SK-N-SH (cell line): ENCODE measurements at regions not wholly inside any gene's neighbourhood (a gene's known extent, or its start where the extent isn't known, plus 50 kb on each side); places are given as distances from the start of the nearest gene placed in this dataset.

Source experiments
- CHD2 ChIP-seq: fragments of 150-350 bp; IDR thresholded peaks from 2 replicates; pipeline ENCODE4 v1.6.1; 2018; ENCODE audit warnings: low read length; ENCODE audit not compliant: partially characterized antibody
- CTCF ChIP-seq: fragments of 200-600 bp; sonication (generic); IDR thresholded peaks from 2 replicates; pipeline ENCODE4 v1.6.1; 2017; ENCODE audit warnings: antibody characterized with exemption, mild to moderate bottlenecking, moderate library complexity
- EP300 ChIP-seq, 2 experiments: IDR thresholded peaks; 2 replicates each; pipeline versions ENCODE4 v1.4.0 to v1.6.1; 2012; ENCODE audit warnings: borderline replicate concordance in 1 of 2, low read depth in 1 of 2, low read length in 1 of 2
- EZH2phosphoT487 ChIP-seq: fragments of 200-600 bp; sonication (generic); IDR thresholded peaks from 2 replicates; pipeline ENCODE4 v1.6.1; 2017; ENCODE audit warnings: low read depth, mixed run types, mild to moderate bottlenecking, antibody characterized with exemption, moderate library complexity, borderline replicate concordance
- FOSL2 ChIP-seq: IDR thresholded peaks from 2 replicates; pipeline ENCODE4 v1.4.0; 2012; ENCODE audit warnings: low read depth, mild to moderate bottlenecking, moderate library complexity, borderline replicate concordance
- FOXM1 ChIP-seq: IDR thresholded peaks from 2 replicates; pipeline ENCODE4 v1.4.0; 2012; ENCODE audit warnings: low read depth, mild to moderate bottlenecking
- MEF2A ChIP-seq: IDR thresholded peaks from 2 replicates; pipeline ENCODE4 v1.4.0; 2012; ENCODE audit warnings: low read depth, borderline replicate concordance
- POLR2AphosphoS5 ChIP-seq: IDR thresholded peaks from 2 replicates; pipeline ENCODE4 v1.6.1; 2012; ENCODE audit warnings: low read depth, low read length
- RCOR1 ChIP-seq: fragments of 150-350 bp; IDR thresholded peaks from 2 replicates; pipeline ENCODE4 v1.6.1; 2017; ENCODE audit warnings: antibody characterized with exemption, low read length
- RFX5 ChIP-seq: IDR thresholded peaks from 2 replicates; pipeline ENCODE4 v1.6.1; 2012; ENCODE audit warnings: mild to moderate bottlenecking, improper control_type of control experiment, low read length
- TAF1 ChIP-seq: IDR thresholded peaks from 2 replicates; pipeline ENCODE4 v1.6.1; 2012; ENCODE audit warnings: low read depth, mild to moderate bottlenecking, low read length, moderate library complexity, borderline replicate concordance
- TF ChIP-seq, protein P1 (sequence below): IDR thresholded peaks from 2 replicates; pipeline ENCODE4 v1.4.0; 2012; ENCODE audit warnings: low read depth
- TF ChIP-seq, protein P2 (sequence below): IDR thresholded peaks from 2 replicates; pipeline ENCODE4 v1.4.0; 2012; ENCODE audit warnings: low read depth, borderline replicate concordance

DNA sequence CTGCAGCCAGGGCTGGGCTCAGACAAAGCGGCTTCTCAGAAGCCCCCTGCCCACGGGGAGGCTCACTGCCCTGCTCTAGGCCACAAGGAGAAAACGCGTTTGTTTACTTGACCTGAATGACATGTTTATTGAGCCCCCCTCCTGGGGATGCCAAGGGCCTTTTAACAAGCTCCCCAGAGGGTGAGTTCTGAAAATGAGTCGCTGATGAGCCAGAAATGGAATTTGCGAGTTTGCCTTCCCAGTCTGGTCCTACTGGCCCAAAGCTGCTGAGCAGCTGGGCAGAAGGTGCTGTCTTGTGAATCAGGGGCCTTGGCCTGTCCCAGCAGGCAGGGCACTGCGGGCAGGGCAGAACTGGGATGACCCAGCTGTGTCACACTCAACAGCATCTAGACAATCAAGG, 120.6 kb downstream of the SYF2 start:
- TF ChIP-seq EZH2phosphoT487 = no peak
- no peak for TF ChIP-seq CTCF
- no peak for TF ChIP-seq RFX5
- TF ChIP-seq EP300 (IDR thresholded peaks at IDR 0.05; ENCODE audit: borderline replicate concordance in 1 of 2, low read depth in 1 of 2, low read length in 1 of 2) = no peak
- TF ChIP-seq POLR2AphosphoS5 = no peak
- TF ChIP-seq FOSL2 = no peak
- TF ChIP-seq CHD2 = no peak
- no peak for TF ChIP-seq MEF2A
- no peak for TF ChIP-seq RCOR1
- TF ChIP-seq, protein P1, sequence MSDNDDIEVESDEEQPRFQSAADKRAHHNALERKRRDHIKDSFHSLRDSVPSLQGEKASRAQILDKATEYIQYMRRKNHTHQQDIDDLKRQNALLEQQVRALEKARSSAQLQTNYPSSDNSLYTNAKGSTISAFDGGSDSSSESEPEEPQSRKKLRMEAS = no peak
- TF ChIP-seq TAF1 = no peak
- TF ChIP-seq, protein P2, sequence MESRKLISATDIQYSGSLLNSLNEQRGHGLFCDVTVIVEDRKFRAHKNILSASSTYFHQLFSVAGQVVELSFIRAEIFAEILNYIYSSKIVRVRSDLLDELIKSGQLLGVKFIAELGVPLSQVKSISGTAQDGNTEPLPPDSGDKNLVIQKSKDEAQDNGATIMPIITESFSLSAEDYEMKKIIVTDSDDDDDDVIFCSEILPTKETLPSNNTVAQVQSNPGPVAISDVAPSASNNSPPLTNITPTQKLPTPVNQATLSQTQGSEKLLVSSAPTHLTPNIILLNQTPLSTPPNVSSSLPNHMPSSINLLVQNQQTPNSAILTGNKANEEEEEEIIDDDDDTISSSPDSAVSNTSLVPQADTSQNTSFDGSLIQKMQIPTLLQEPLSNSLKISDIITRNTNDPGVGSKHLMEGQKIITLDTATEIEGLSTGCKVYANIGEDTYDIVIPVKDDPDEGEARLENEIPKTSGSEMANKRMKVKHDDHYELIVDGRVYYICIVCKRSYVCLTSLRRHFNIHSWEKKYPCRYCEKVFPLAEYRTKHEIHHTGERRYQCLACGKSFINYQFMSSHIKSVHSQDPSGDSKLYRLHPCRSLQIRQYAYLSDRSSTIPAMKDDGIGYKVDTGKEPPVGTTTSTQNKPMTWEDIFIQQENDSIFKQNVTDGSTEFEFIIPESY = no peak
- TF ChIP-seq FOXM1 = no peak
